GM23338 (cell line): ENCODE measurements at regions not wholly inside any gene's neighbourhood (a gene's known extent, or its start where the extent isn't known, plus 50 kb on each side); places are given as distances from the start of the nearest gene placed in this dataset.

ENCODE experiments used
- ATAC-seq: fragments of 200-7000 bp; cut with Tn5 transposase; 3 replicates; pipeline ENCODE4 v1.9.1; 2020
- DNase-seq: peaks from one replicate; pipeline ENCODE4 v3.0.0-alpha.2; 2015; ENCODE audit warnings: low spot score
- H2AFZ ChIP-seq: fragments of 200-600 bp; sonication (generic); 2 replicates; pipeline ENCODE4 v1.8.0; 2016; ENCODE audit warnings: antibody characterized with exemption, mild to moderate bottlenecking, moderate library complexity
- H3F3A ChIP-seq: fragments of 200-600 bp; sonication (generic); replicated peaks from 2 replicates; pipeline ENCODE4 v1.8.0; 2017; ENCODE audit warnings: antibody characterized with exemption, mixed run types, low read depth
- H3K27ac ChIP-seq: fragments of 200-600 bp; sonication (generic); 2 replicates; pipeline ENCODE4 v1.6.1; 2016; ENCODE audit warnings: low read depth
- H3K27me3 ChIP-seq: fragments of 200-600 bp; sonication (generic); 2 replicates; pipeline ENCODE4 v1.8.0; 2016; ENCODE audit warnings: mild to moderate bottlenecking, mixed run types, moderate library complexity; ENCODE audit not compliant: insufficient read depth
- H3K36me3 ChIP-seq: fragments of 200-600 bp; sonication (generic); 2 replicates; pipeline ENCODE4 v1.8.0; 2016; ENCODE audit warnings: mild to moderate bottlenecking; ENCODE audit not compliant: insufficient read depth
- H3K4me1 ChIP-seq: fragments of 200-600 bp; sonication (generic); 2 replicates; pipeline ENCODE4 v1.8.0; 2016; ENCODE audit warnings: mild to moderate bottlenecking, moderate library complexity; ENCODE audit not compliant: insufficient read depth
- H3K4me2 ChIP-seq: fragments of 200-600 bp; sonication (generic); 2 replicates; pipeline ENCODE4 v1.7.1; 2017; ENCODE audit warnings: mixed run types
- H3K4me3 ChIP-seq: fragments of 200-600 bp; sonication (generic); 2 replicates; pipeline ENCODE4 v1.6.1; 2016; ENCODE audit warnings: mixed run types
- H3K79me2 ChIP-seq: fragments of 200-600 bp; sonication (generic); replicated peaks from 2 replicates; pipeline ENCODE4 v1.8.0; 2017; ENCODE audit warnings: mild to moderate bottlenecking; ENCODE audit not compliant: insufficient read depth
- H3K9me2 ChIP-seq: fragments of 200-600 bp; sonication (generic); 2 replicates; pipeline ENCODE4 v1.8.0; 2017; ENCODE audit not compliant: insufficient read depth
- H4K20me1 ChIP-seq: fragments of 200-600 bp; sonication (generic); replicated peaks from 2 replicates; pipeline ENCODE4 v1.8.0; 2017; ENCODE audit warnings: mild to moderate bottlenecking; ENCODE audit not compliant: insufficient read depth
- H3K27ac Mint-ChIP-seq: 2 replicates; pipeline ENCODE4 v1.8.0; 2020; ENCODE audit warnings: inconsistent platforms, mild to moderate bottlenecking, moderate library complexity, mixed read lengths
- H3K27me3 Mint-ChIP-seq: 3 replicates; pipeline ENCODE4 v1.8.0; 2022; ENCODE audit warnings: low read depth, mild to moderate bottlenecking, moderate library complexity, mixed read lengths, inconsistent platforms; ENCODE audit not compliant: insufficient read depth, poor library complexity
- H3K36me3 Mint-ChIP-seq: 3 replicates; pipeline ENCODE4 v1.8.0; 2021; ENCODE audit warnings: low read depth, mild to moderate bottlenecking, inconsistent platforms, moderate library complexity, mixed read lengths
- H3K4me1 Mint-ChIP-seq: 3 replicates; pipeline ENCODE4 v1.8.0; 2020; ENCODE audit warnings: mild to moderate bottlenecking, inconsistent platforms, mixed read lengths
- H3K4me3 Mint-ChIP-seq: 3 replicates; pipeline ENCODE4 v1.8.0; 2021; ENCODE audit warnings: moderate library complexity, mild to moderate bottlenecking, inconsistent platforms, mixed read lengths
- H3K9me3 Mint-ChIP-seq: 3 replicates; pipeline ENCODE4 v1.8.0; 2020; ENCODE audit warnings: moderate library complexity, mild to moderate bottlenecking, inconsistent platforms, mixed read lengths
- CREB1 ChIP-seq: fragments of 250-450 bp; sonication (Bioruptor Pico); IDR thresholded peaks from 2 replicates; pipeline ENCODE4 v1.5.0; 2020; ENCODE audit warnings: low read depth, mild to moderate bottlenecking, moderate library complexity
- CTCF ChIP-seq, 2 experiments: fragments of 200-600 bp in 1 of 2; sonication (generic) in 1 of 2; conservative IDR thresholded peaks; 2 replicates each; pipeline versions ENCODE4 v1.5.1 to v1.6.1; 2016 to 2017; ENCODE audit warnings: antibody characterized with exemption in 2 of 2, low read depth in 2 of 2, mild to moderate bottlenecking in 2 of 2, moderate library complexity in 1 of 2
- ETS1 ChIP-seq: IDR thresholded peaks from 2 replicates; pipeline ENCODE4 v1.6.1; 2016; ENCODE audit warnings: antibody characterized with exemption
- EZH2 ChIP-seq: fragments of 200-600 bp; sonication (generic); IDR thresholded peaks from one replicate; pipeline ENCODE4 v1.8.0; 2017; ENCODE audit warnings: antibody characterized with exemption, mild to moderate bottlenecking, low read depth; ENCODE audit not compliant: unreplicated experiment
- EZH2phosphoT487 ChIP-seq: fragments of 200-600 bp; sonication (generic); IDR thresholded peaks from one replicate; pipeline ENCODE4 v1.8.1; 2018; ENCODE audit warnings: antibody characterized with exemption; ENCODE audit not compliant: unreplicated experiment
- JUNB ChIP-seq: IDR thresholded peaks from one replicate; pipeline ENCODE4 v1.6.1; 2016; ENCODE audit warnings: antibody characterized with exemption; ENCODE audit not compliant: unreplicated experiment
- NANOG ChIP-seq: IDR thresholded peaks from 2 replicates; pipeline ENCODE4 v1.6.1; 2016; ENCODE audit warnings: antibody characterized with exemption, borderline replicate concordance
- POLR2AphosphoS5 ChIP-seq: IDR thresholded peaks from 2 replicates; pipeline ENCODE4 v1.6.1; 2016; ENCODE audit warnings: antibody characterized with exemption, low read depth
- REST ChIP-seq: IDR thresholded peaks from one replicate; pipeline ENCODE4 v1.6.1; 2018; ENCODE audit warnings: antibody characterized with exemption; ENCODE audit not compliant: unreplicated experiment
- STAT1 ChIP-seq: IDR thresholded peaks from one replicate; pipeline ENCODE4 v1.6.1; 2016; ENCODE audit warnings: antibody characterized with exemption; ENCODE audit not compliant: unreplicated experiment
- ZNF114 ChIP-seq: fragments of 250-450 bp; sonication (Bioruptor Pico); IDR thresholded peaks from 2 replicates; pipeline ENCODE4 v1.5.0; 2020; ENCODE audit warnings: mild to moderate bottlenecking, moderate library complexity
- ZNF331 ChIP-seq: fragments of 250-450 bp; sonication (Bioruptor Pico); IDR thresholded peaks from 2 replicates; pipeline ENCODE4 v1.5.0; 2020; ENCODE audit warnings: low read depth, mild to moderate bottlenecking, moderate library complexity
- ZNF462 ChIP-seq: fragments of 250-450 bp; sonication (Bioruptor Pico); IDR thresholded peaks from 2 replicates; pipeline ENCODE4 v1.5.0; 2020; ENCODE audit warnings: mild to moderate bottlenecking, moderate library complexity

- Histone ChIP-seq H3F3A (no peaks in the 10 kb centered on the region), H3K79me2 (no peaks in the 10 kb centered on the region), H3K27ac (no peak overlapping the region), H4K20me1 (no peaks in the 10 kb centered on the region), H3K27me3 (no peaks in the 10 kb centered on the region), H3K9me2 (no peaks in the 10 kb centered on the region), H2AFZ (no peak overlapping the region), H3K4me1 (no peaks in the 10 kb centered on the region), H3K4me2 (no peak overlapping the region), H3K36me3 (no peaks in the 10 kb centered on the region), H3K4me3 (no peak overlapping the region)
- Mint-ChIP-seq H3K36me3 (0 out of 3 replicates have a peak, but pooled peaks cover 3% of the 10 kb centered on the region), H3K4me1 (no peaks in the 10 kb centered on the region), H3K4me3 (no peak overlapping the region), H3K27ac (no peak overlapping the region), H3K27me3 (peaks cover 2% of the 10 kb centered on the region), H3K9me3 (peaks cover 16% of the 10 kb centered on the region; the same call in 2 of the 3 replicates)
- no peak for ATAC-seq
- DNase-seq, result no peak
- no peak for TF ChIP-seq CREB1 (CRISPR knock-in tag)
- no peak for TF ChIP-seq JUNB
- no peak for TF ChIP-seq EZH2phosphoT487
- TF ChIP-seq ZNF462, result no peak
- TF ChIP-seq NANOG, result no peak
- TF ChIP-seq STAT1, result no peak
- TF ChIP-seq ETS1, result no peak
- no peak for TF ChIP-seq EZH2
- no peak for TF ChIP-seq REST
- no peak for TF ChIP-seq ZNF114 (CRISPR knock-in tag)
- TF ChIP-seq CTCF (conservative IDR thresholded peaks at IDR 0.05; ENCODE audit: low read depth in 2 of 2), result no peak
- no peak for TF ChIP-seq POLR2AphosphoS5
- TF ChIP-seq ZNF331 (CRISPR knock-in tag), result no peak
Observed at GRCh38 chr2:37489041-37489456, 144.6 kb downstream of the QPCT start.
